Ishikawa (cell line): ENCODE measurements at regions not wholly inside any gene's neighbourhood (a gene's known extent, or its start where the extent isn't known, plus 50 kb on each side); places are given as distances from the start of the nearest gene placed in this dataset.

Source experiments
- CEBPB ChIP-seq: IDR thresholded peaks from 2 replicates; pipeline ENCODE4 v1.6.1; 2012
- FOXM1 ChIP-seq: IDR thresholded peaks from 2 replicates; pipeline ENCODE4 v1.6.1; 2012; ENCODE audit warnings: low read depth, borderline replicate concordance
- MAX ChIP-seq: IDR thresholded peaks from 2 replicates; pipeline ENCODE4 v1.6.1; 2012
- NFIC ChIP-seq: IDR thresholded peaks from 2 replicates; pipeline ENCODE4 v1.6.1; 2012
- RAD21 ChIP-seq: IDR thresholded peaks from 2 replicates; pipeline ENCODE4 v1.6.1; 2012; ENCODE audit warnings: low read depth
- REST ChIP-seq: IDR thresholded peaks from 2 replicates; pipeline ENCODE4 v1.6.1; 2012; ENCODE audit warnings: low read depth, mild to moderate bottlenecking
- ZBTB7A ChIP-seq: IDR thresholded peaks from 2 replicates; pipeline ENCODE4 v1.6.1; 2012; ENCODE audit warnings: low read depth

- no peak for TF ChIP-seq MAX
- no peak for TF ChIP-seq RAD21
- TF ChIP-seq NFIC = no peak
- no peak for TF ChIP-seq ZBTB7A
- no peak for TF ChIP-seq REST
- TF ChIP-seq FOXM1 = no peak
- TF ChIP-seq CEBPB = no peak
Observed at GRCh38 chr1:185397183-185397582, 80.1 kb upstream of the IVNS1ABP start.
